Smooth muscle cell (in vitro differentiated cells): ENCODE measurements at regions not wholly inside any gene's neighbourhood (a gene's known extent, or its start where the extent isn't known, plus 50 kb on each side); places are given as distances from the start of the nearest gene placed in this dataset.
"Not testable (repeated sequence)": the region's sequence is repeated elsewhere in the genome, so short reads cannot be mapped to it uniquely, and the experiment has no call there.

Source experiments
- DNase-seq: peaks from one replicate; lab custom pipeline; 2025; ENCODE audit not compliant: unreplicated experiment; lab: John Stamatoyannopoulos, UW
- H2AFZ ChIP-seq: fragments of 200-600 bp; sonication (generic); 2 replicates; pipeline ENCODE4 v1.6.0; 2016; ENCODE audit warnings: antibody characterized with exemption, low read depth, mild to moderate bottlenecking
- H3F3A ChIP-seq: fragments of 200-600 bp; sonication (generic); 2 replicates; pipeline ENCODE4 v1.6.0; 2017; ENCODE audit warnings: antibody characterized with exemption, low read depth
- H3K27ac ChIP-seq: fragments of 200-600 bp; sonication (generic); 2 replicates; pipeline ENCODE4 v1.5.1; 2016; ENCODE audit warnings: low read depth, mild to moderate bottlenecking
- H3K27me3 ChIP-seq: fragments of 200-600 bp; sonication (generic); 2 replicates; pipeline ENCODE4 v1.6.1; 2016; ENCODE audit warnings: low read depth, mild to moderate bottlenecking
- H3K36me3 ChIP-seq: fragments of 200-600 bp; sonication (generic); 2 replicates; pipeline ENCODE4 v1.5.1; 2016; ENCODE audit warnings: low read depth
- H3K4me1 ChIP-seq: fragments of 200-600 bp; sonication (generic); 2 replicates; pipeline ENCODE4 v1.5.1; 2016; ENCODE audit warnings: low read depth
- H3K4me2 ChIP-seq: fragments of 200-600 bp; sonication (generic); 2 replicates; pipeline ENCODE4 v1.6.0; 2016; ENCODE audit warnings: mild to moderate bottlenecking
- H3K4me3 ChIP-seq: fragments of 200-600 bp; sonication (generic); 2 replicates; pipeline ENCODE4 v1.5.1; 2016; ENCODE audit warnings: mild to moderate bottlenecking
- H3K79me2 ChIP-seq: fragments of 200-600 bp; sonication (generic); 2 replicates; pipeline ENCODE4 v1.6.0; 2016; ENCODE audit warnings: low read depth, mild to moderate bottlenecking
- H3K9ac ChIP-seq: fragments of 200-600 bp; sonication (generic); 2 replicates; pipeline ENCODE4 v1.6.0; 2016; ENCODE audit warnings: low read depth
- H3K9me3 ChIP-seq: fragments of 200-600 bp; sonication (generic); replicated peaks from 2 replicates; pipeline ENCODE4 v1.5.1; 2016; ENCODE audit warnings: low read depth
- H4K20me1 ChIP-seq: fragments of 200-600 bp; sonication (generic); 2 replicates; pipeline ENCODE4 v1.6.0; 2016; ENCODE audit warnings: low read depth
- CTCF ChIP-seq: fragments of 200-600 bp; sonication (generic); IDR thresholded peaks from 2 replicates; pipeline ENCODE4 v1.5.1; 2017; ENCODE audit warnings: borderline replicate concordance, mild to moderate bottlenecking, antibody characterized with exemption; ENCODE audit not compliant: insufficient read depth, poor library complexity, severe bottlenecking
- WGBS: methylation state at CpG from one replicate; pipeline ENCODE4 v1.1.7; 2016; ENCODE audit warnings: low lambda C conversion rate; 5-methylcytosine and 5-hydroxymethylcytosine counted together

- Histone ChIP-seq H3F3A (no peaks in the 10 kb centered on the region), H3K4me2 (no peak overlapping the region), H3K36me3 (no peaks in the 10 kb centered on the region), H4K20me1 (no peaks in the 10 kb centered on the region), H2AFZ (no peak overlapping the region), H3K9me3 (peaks cover 6% of the 10 kb centered on the region), H3K9ac (no peak overlapping the region), H3K27me3 (no peaks in the 10 kb centered on the region), H3K4me3 (no peak overlapping the region), H3K79me2 (no peaks in the 10 kb centered on the region), H3K27ac (no peak overlapping the region), H3K4me1 (no peaks in the 10 kb centered on the region)
- DNase-seq, result no peak
- no peak for TF ChIP-seq CTCF
Measured at GRCh38 chr16:35214840-35215239, 1755.4 kb downstream of the TP53TG3F start.

- no peak for DNase-seq
- H3K4me1 ChIP-seq, result no peaks in the 10 kb centered on the region
- no peak overlapping the region for H3K4me3 ChIP-seq
- no peaks in the 10 kb centered on the region for H3K36me3 ChIP-seq
- TF ChIP-seq CTCF, result no peak
- H2AFZ ChIP-seq, result no peak overlapping the region
- no peaks in the 10 kb centered on the region for H3K27me3 ChIP-seq
- peaks cover 6% of the 10 kb centered on the region for H3K9me3 ChIP-seq
- no peaks in the 10 kb centered on the region for H4K20me1 ChIP-seq
- H3K9ac ChIP-seq, result no peak overlapping the region
- H3K27ac ChIP-seq, result no peak overlapping the region
- H3F3A ChIP-seq, result no peaks in the 10 kb centered on the region
- H3K4me2 ChIP-seq, result no peak overlapping the region
- no peaks in the 10 kb centered on the region for H3K79me2 ChIP-seq
- 84% methylated on average over 3 of the region's 3 CpGs for WGBS
Measured at GRCh38 chr16:35215287-35215686, 1755.9 kb downstream of the TP53TG3F start.

- not testable (repeated sequence) for H3K4me1 ChIP-seq, H3K79me2 ChIP-seq, H3K9ac ChIP-seq, H2AFZ ChIP-seq, H3F3A ChIP-seq, DNase-seq, H3K27ac ChIP-seq, H3K4me2 ChIP-seq, H3K4me3 ChIP-seq, H3K9me3 ChIP-seq, H4K20me1 ChIP-seq, H3K27me3 ChIP-seq, H3K36me3 ChIP-seq
- WGBS, result 64% methylated on average over 6 of the region's 6 CpGs
Measured at GRCh38 chr16:35216261-35216660, 1756.8 kb downstream of the TP53TG3F start.

- peaks cover 6% of the 10 kb centered on the region for H3K9me3 ChIP-seq
- TF ChIP-seq CTCF, result no peak
- no peak overlapping the region for H2AFZ ChIP-seq
- WGBS, result 88% methylated on average over 32 of the region's 32 CpGs
- no peaks in the 10 kb centered on the region for H3K36me3 ChIP-seq
- no peak overlapping the region for H3K27ac ChIP-seq
- H3K4me1 ChIP-seq, result no peaks in the 10 kb centered on the region
- H3K4me3 ChIP-seq, result no peak overlapping the region
- H3K9ac ChIP-seq, result no peak overlapping the region
- H3K4me2 ChIP-seq, result no peak overlapping the region
- H3K79me2 ChIP-seq, result no peaks in the 10 kb centered on the region
- DNase-seq, result no peak
- H3F3A ChIP-seq, result no peaks in the 10 kb centered on the region
- H4K20me1 ChIP-seq, result no peaks in the 10 kb centered on the region
- H3K27me3 ChIP-seq, result no peaks in the 10 kb centered on the region
Measured at GRCh38 chr16:35221482-35222185, 1762.2 kb downstream of the TP53TG3F start.
